Heart left ventricle (tissue), 13 donors: ENCODE measurements at regions not wholly inside any gene's neighbourhood (a gene's known extent, or its start where the extent isn't known, plus 50 kb on each side); places are given as distances from the start of the nearest gene placed in this dataset.

ENCODE experiments used
- POLR2A ChIP-seq, 2 donors: fragments of 450-650 bp; IDR thresholded peaks; one replicate each; pipeline ENCODE4 v1.6.1; 2017; ENCODE audit warnings: antibody characterized with exemption in 2 of 2, mild to moderate bottlenecking in 2 of 2, moderate library complexity in 2 of 2
- TF ChIP-seq, protein P1 (sequence below), 12 donors: fragments of 200-600 bp; sonication (generic) in 4 of 12; IDR thresholded peaks; one replicate each; pipeline versions ENCODE4 v1.5.0 to v1.8.0; 2018 to 2022; ENCODE audit warnings: antibody characterized with exemption in 12 of 12, mild to moderate bottlenecking in 5 of 12
- donor health status: ischemic (EF 13 %, LVEDD 7.1; RV severe dilation, severe dysfunction).
- donor health status: DM: no; HTN: yes; CAD: no.
- donor health status: DM: no; HTN: no; CAD: no.
- donor health status: ischemic (EF 25% LVEDD 6.9; RV normal size, moderate dysfunction).
- donor health status: ischemic (EF 25% LVEDD 5.7; RV mildly dilated, moderate dysfunction).
- donor health status: ischemic (EF 35%, LVEDD 5.7; RV mildly dilated, moderate dysfunction).
- donor health status: nonischemic (EF 11% LVEDD 7.7; RV severe dilation, severe dysfunction).
- donor health status: DM: yes; HTN: yes; CAD: no.
- donor health status: PGD.
- donor health status: ischemic (EF 29% LVEDD 5.4; RV normal size, mild dysfunction).
- donor health status: nonischemic (EF 23%, LVEDD 6.1; RV moderate dilation, normal function).

DNA sequence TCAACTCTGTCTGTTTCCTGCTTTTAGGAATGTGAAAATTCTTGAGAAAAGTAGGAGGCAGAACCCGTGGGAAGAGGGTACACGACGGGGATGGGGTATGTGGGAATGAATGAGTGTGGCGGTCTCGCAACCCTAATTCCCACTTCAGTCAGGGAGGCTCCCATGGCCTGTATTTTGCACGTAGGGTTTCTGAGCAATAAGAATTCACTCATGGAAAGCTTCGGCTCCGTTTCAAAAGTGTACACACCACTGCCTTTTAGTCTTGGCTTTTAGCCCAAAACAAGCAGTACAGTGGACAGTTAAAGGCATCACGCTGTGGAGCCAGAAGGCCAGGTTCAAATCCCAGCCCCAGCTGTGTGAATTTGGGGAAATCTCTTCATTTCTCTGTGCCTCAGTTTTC, 116.7 kb downstream of the MN1 start:
- TF ChIP-seq, protein P1, sequence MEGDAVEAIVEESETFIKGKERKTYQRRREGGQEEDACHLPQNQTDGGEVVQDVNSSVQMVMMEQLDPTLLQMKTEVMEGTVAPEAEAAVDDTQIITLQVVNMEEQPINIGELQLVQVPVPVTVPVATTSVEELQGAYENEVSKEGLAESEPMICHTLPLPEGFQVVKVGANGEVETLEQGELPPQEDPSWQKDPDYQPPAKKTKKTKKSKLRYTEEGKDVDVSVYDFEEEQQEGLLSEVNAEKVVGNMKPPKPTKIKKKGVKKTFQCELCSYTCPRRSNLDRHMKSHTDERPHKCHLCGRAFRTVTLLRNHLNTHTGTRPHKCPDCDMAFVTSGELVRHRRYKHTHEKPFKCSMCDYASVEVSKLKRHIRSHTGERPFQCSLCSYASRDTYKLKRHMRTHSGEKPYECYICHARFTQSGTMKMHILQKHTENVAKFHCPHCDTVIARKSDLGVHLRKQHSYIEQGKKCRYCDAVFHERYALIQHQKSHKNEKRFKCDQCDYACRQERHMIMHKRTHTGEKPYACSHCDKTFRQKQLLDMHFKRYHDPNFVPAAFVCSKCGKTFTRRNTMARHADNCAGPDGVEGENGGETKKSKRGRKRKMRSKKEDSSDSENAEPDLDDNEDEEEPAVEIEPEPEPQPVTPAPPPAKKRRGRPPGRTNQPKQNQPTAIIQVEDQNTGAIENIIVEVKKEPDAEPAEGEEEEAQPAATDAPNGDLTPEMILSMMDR (IDR thresholded peaks at IDR 0.05): no peak
- TF ChIP-seq POLR2A (IDR thresholded peaks at IDR 0.05): no peak
